ENCODE measurements at regions not wholly inside any gene's neighbourhood (a gene's known extent, or its start where the extent isn't known, plus 50 kb on each side); places are given as distances from the start of the nearest gene placed in this dataset.

GRCh38 chr1:209516771-209517680 lies 66.5 kb upstream of the CAMK1G start:
- no peak for DNase-seq (ENCODE audit: low spot score)

GRCh38 chr1:209517681-209518050 lies 65.8 kb upstream of the CAMK1G start:
- no peak for DNase-seq (ENCODE audit: low spot score)

GRCh38 chr1:209519786-209520185 lies 63.7 kb upstream of the CAMK1G start:
- DNase-seq (ENCODE audit: low spot score), result no peak

GRCh38 chr1:209522826-209523225 lies 60.7 kb upstream of the CAMK1G start:
- no peak for DNase-seq (ENCODE audit: low spot score)

GRCh38 chr1:209526137-209526536 lies 57.4 kb upstream of the CAMK1G start:
- no peak for DNase-seq (ENCODE audit: low spot score)

- no peak for DNase-seq (ENCODE audit: low spot score)
Measured at GRCh38 chr1:209527372-209527771, 56.1 kb upstream of the CAMK1G start.

GRCh38 chr1:209527993-209528717 lies 55.4 kb upstream of the CAMK1G start:
- no peak for DNase-seq (ENCODE audit: low spot score)

- DNase-seq (ENCODE audit: low spot score), result no peak
Measured at GRCh38 chr1:209529233-209529632, 54.3 kb upstream of the CAMK1G start.

- no peak for DNase-seq (ENCODE audit: low spot score)
Measured at GRCh38 chr1:209531006-209531405, 52.5 kb upstream of the CAMK1G start.

GRCh38 chr1:209531549-209531948 lies 52.0 kb upstream of the CAMK1G start:
- DNase-seq (ENCODE audit: low spot score), result no peak
